GM19395 (cell line): ENCODE measurements at regions not wholly inside any gene's neighbourhood (a gene's known extent, or its start where the extent isn't known, plus 50 kb on each side); places are given as distances from the start of the nearest gene placed in this dataset.
"Not testable (repeated sequence)": the region's sequence is repeated elsewhere in the genome, so short reads cannot be mapped to it uniquely, and the experiment has no call there.

Source experiments
- ATAC-seq: cut with Tn5 transposase; IDR thresholded peaks from one replicate; pipeline ENCODE4 v1.9.1; 2021; ENCODE audit warnings: mild to moderate bottlenecking, moderate library complexity; ENCODE audit not compliant: unreplicated experiment

DNA sequence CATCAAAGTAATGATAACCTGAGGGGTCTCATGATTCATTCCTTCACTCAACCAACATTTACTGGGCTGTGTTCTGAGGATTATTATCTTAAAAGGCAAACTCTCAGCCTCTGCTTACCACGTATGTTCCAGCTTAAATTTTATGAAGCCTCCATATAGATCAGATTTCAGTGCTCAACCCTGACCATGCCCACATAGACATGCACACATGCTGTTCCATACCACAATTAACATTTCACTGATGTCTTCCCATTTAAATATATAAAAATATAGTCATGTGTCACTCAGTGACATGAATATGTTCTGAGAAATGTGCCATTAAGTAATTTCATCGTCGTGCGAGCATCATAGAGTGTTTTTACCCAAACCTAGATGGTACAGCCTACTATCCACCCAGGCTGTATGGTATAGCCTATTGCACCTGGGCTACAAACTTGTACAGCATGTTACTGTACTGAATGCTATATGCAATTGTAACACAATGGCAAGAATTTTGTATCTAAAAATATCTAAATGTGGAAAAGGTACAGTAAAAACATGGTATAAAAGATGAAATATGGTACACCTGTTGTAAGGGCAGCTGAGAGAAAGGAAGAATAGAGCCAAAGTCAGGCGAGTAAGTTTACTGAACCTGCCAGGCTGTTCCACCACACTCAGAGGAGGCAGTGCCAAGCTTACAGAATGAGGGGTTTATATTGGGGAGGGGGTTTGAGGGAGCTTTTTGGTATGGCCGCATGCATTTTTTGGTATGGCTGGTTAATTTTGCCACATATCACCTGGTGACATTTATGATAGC is 134.7 kb upstream of the ETV3 start:
- no peak for ATAC-seq

- ATAC-seq, result no peak
Measured at GRCh38 chr1:157272264-157272663, 134.1 kb upstream of the ETV3 start.

DNA sequence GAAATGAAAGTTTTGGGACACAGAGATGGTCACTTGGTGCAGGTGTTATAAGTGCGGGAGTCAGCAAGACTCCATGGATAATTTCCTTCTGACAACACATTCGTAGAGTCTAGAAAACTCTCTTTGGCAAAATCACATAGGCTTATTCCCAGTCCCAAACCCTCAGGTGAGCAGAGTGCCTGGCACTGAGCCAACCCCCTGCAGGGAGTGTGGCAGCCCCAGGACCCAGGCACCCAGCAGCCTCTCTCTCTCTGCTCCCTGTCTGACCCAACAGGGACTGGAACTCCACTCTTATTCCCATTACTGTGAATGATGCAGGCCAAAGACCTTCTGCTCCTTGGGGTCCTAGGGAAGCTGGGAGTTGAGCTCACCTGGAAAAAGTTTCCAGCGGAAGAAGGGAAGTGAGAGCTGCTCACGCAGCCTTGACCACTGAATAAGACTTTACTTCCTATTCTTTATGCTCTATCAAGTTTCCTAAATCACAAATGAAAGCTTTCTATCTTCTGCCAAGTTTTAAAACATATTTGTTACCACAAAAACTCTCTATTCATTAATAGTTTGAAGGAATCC is 132.6 kb upstream of the ETV3 start:
- no peak for ATAC-seq

DNA sequence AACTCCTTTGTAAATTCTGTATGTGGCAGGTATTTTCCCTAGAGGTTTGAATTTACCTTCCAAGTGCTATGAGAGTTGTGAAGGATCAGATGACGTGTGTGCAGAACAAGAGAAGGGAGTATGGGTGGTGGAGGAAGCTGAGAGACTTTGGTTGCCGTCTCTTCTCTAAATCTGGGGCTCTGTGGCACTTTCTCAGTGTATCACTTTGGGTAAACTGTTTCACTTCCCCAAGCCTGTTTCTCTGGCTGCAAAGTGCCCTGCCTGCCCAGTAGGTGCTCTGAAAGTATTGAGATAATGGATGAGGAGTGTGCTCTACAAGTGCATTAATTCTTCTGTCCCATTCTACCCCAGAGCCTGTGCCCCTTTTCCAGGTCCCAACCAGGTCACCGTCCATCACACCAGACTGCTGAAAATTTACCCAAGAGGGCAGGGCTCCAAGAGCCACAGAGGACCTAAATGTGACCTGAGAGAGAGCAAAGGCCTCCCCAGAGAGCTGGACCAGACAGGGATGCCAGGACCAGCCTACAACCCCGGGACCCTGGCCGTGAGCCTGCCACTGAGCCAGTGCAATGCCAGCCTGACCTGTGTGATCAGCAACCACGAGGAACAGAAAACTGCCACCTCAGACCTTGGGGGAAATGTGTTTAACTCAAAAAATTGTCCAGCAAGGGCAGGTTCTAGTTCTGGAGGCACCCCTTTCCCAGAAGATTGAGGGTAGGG is 131.6 kb upstream of the ETV3 start:
- ATAC-seq, result peak; percentile 61

GRCh38 chr1:157262891-157263290 is 124.7 kb upstream of the ETV3 start:
- no peak for ATAC-seq

DNA sequence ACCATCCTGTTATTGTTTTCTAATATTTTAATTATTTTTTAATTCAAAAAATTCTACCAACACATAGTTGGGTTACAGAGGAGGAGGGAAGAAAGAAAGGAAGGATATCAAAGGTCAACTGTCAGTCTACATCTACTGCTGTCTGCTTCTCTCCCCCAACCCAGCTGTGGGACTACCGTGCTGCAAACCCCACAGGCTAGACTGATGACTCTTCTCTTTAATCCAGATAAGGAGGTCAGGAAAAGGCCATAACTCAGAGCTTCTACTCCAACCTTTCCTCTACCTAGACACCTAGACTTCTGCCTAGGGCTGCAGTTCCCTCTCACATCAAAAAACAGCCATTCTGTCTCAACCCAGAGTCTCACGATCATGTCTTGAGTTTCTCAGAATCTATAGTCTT is 124.2 kb upstream of the ETV3 start:
- ATAC-seq, result no peak

DNA sequence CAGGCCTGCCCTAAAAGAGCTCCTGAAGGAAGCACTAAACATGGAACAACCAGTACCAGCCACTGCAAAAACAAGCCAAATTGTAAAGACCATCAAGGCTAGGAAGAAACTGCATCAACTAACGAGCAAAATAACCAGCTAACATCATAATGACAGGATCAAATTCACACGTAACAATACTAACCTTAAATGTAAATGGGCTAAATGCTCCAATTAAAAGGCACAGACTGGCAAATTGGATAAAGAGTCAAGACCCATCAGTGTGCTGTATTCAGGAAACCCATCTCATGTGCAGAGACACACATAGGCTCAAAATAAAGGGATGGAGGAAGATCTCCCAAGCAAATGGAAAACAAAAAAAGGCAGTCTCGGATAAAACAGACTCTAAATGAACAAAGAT is 117.7 kb upstream of the ETV3 start:
- ATAC-seq, result not testable (repeated sequence)

DNA sequence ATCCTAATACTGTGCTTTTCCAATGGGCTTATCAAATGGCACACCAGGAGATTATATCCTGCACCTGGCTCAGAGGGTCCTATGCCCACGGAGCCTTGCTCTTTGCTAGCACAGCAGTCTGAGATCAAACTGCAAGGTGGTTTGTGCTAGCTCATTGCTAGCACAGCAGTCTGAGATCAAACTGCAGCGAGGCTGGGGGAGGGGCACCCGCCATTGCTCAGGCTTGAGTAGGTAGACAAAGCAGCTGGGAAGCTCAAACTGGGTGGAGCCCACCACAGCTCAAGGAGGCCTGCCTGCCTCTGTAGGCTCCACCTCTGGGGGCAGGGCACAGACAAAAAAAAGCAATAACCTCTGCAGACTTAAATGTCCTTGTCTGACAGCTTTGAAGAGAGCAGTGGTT is 116.0 kb upstream of the ETV3 start:
- ATAC-seq, result not testable (repeated sequence)

GRCh38 chr1:157252473-157252872 is 114.3 kb upstream of the ETV3 start:
- ATAC-seq, result no peak

DNA sequence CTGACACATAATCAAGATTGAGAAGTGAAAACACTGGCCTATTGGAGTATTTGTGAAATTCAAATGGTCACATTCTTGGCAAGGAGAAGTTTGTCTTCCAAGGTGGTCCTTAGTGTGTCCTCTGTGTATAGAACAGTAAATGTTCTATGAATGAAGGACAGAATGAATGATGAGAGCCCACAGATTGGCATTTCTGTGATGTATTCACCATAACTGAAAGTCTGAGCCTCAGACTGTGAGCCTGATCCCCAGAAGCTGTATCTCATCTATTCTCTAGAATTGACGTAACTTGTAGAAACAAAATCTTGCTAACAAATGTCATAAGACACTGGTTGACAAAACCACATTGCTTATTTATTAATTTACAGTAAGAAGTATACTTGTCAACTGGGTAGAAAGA is 111.5 kb upstream of the ETV3 start:
- ATAC-seq, result no peak

- peak; percentile 70 for ATAC-seq
Measured at GRCh38 chr1:157249326-157249725, 111.1 kb upstream of the ETV3 start.

DNA sequence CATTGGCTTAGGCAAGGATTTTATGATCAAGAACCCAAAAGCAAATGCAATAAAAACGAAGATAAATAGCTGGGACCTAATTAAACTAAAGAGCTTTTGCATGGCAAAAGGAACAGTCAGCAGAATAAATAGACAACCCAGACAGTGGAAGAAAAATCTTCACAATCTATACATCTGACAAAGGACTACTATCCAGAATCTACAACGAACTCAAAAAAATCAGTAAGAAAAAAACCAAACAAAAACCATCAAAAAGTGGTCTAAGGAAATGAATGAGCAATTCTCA is 109.5 kb upstream of the ETV3 start:
- not testable (repeated sequence) for ATAC-seq

GRCh38 chr1:157247005-157247763 is 109.0 kb upstream of the ETV3 start:
- ATAC-seq, result no peak

- no peak for ATAC-seq
Measured at GRCh38 chr1:157245823-157246222, 107.6 kb upstream of the ETV3 start.

DNA sequence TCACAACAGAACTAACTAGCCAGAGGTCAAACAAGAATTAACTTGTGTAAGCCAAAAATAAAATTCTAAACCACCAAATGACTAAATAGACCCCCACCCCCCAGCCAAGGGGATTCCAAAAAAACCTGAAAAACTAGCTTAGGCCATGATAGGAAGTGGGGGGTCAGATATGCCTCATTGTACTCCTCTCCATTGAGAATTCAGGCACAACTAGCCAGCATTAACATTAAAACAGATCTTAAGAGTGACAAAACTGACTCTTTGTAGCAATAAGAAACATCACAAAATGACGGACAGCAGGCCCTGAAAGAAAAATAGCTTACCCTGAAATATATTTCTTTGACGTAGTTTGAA is 103.0 kb upstream of the ETV3 start:
- ATAC-seq, result no peak

DNA sequence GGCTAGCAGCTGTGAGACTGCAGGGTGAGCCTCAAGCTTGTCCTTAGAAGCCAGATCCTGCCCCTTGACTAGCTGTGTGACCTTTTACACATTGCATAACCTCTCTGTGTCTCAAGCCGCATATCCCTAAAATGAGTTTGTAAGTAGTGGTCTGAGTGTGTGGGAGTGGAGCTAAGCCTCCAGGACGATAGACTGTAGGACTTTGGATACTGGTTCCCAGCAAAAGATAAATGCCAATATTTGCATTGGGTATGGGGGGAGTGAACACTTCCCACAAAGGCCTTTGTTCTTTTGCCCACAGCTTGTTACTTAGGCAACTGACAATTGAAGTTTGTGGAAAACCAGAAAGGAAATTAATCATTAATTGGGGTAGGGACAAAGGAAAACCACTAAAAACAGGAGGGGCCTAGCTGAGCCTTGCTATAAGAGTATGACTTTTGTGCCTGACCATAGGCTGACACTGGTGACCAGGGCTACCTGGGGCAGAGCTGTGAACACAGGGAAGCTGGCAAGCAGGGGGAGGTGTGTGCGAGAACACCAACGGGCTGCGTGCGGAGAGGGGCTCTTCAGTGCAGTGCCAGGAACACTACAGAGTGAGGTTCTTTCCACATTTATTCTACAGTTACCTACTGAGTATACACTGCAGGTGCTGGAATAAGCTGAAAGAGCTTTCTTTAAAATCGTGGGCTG is 102.4 kb upstream of the ETV3 start:
- no peak for ATAC-seq

- ATAC-seq, result no peak
Measured at GRCh38 chr1:157239936-157240335, 101.7 kb upstream of the ETV3 start.

DNA sequence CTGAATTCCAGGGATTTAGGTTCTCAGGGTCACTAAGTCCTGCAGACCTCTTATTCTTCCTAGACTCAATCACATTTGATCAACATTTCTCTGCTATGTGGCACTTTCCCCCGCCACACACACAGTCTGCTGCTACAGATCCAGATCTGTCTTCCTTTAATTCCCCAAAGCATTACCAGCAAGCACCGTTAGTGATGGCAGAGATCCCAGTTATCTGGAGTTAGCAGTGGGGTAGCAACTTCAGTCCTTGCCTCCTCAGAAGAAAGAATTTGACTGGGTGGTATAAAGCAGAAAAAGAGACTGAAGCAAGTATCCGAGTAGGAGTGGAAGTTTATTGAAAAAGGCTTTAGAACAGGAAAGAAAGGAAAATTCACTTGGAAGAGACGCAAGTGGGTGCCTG is 100.4 kb upstream of the ETV3 start:
- no peak for ATAC-seq

DNA sequence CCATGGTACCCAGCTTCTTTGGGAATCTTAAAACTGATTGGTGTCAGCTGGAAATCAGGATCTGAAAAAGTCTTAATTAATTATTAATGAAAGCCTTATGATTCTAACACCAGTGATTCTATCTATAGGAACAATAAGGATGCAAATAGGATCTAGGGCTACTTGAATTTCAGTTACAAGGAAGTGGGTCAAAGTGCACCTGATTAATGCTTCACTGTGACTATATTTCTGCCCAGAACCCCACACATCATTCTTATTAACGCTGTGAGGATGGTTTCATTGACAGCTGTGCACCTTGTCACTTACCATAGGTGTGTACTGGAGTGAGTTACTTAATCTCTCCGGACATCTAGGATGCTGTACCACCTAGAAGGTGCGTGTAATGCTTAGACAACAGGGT is 99.8 kb upstream of the ETV3 start:
- no peak for ATAC-seq

DNA sequence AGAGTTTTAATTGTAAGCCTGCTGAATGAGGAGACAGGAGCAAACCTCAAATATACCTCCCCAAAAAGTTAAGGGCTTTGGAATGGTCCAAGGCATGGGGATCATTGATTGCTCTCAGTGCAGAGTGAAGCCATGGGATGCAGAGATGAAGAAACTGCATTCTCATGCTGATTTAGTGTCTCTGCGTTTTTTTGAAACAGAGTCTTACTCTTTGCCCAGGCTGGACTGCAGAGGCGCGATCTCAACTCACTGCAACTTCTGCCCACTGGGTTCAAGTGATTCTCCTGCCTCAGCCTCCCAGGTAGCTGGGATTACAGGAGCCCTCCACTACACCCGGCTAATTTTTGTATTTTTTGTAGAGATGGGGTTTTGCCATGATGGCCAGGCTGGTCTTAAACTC is 99.3 kb upstream of the ETV3 start:
- no peak for ATAC-seq

- no peak for ATAC-seq
Measured at GRCh38 chr1:157236072-157236471, 97.9 kb upstream of the ETV3 start.
